ENCODE measurements at regions not wholly inside any gene's neighbourhood (a gene's known extent, or its start where the extent isn't known, plus 50 kb on each side); places are given as distances from the start of the nearest gene placed in this dataset.

DNA sequence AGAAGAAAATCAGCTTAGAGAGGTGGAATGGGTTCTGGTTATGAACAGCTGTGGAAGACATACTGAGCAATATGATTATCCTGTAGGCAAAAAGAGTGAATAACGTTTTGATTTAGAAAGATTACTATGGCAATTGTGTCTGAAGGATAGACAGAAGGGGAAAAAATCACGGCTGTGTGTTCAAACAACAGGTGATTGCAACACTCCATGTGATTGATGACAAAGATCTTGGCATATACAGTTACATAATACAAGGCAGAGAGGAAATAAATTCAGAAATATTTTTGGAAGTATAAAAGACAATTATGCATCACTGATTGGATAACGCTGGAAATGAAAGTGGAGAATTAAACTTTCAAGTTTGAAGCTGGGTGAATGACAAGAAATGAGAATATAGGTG is 58.5 kb upstream of the KCNJ3 start:
- TF ChIP-seq, protein P1, sequence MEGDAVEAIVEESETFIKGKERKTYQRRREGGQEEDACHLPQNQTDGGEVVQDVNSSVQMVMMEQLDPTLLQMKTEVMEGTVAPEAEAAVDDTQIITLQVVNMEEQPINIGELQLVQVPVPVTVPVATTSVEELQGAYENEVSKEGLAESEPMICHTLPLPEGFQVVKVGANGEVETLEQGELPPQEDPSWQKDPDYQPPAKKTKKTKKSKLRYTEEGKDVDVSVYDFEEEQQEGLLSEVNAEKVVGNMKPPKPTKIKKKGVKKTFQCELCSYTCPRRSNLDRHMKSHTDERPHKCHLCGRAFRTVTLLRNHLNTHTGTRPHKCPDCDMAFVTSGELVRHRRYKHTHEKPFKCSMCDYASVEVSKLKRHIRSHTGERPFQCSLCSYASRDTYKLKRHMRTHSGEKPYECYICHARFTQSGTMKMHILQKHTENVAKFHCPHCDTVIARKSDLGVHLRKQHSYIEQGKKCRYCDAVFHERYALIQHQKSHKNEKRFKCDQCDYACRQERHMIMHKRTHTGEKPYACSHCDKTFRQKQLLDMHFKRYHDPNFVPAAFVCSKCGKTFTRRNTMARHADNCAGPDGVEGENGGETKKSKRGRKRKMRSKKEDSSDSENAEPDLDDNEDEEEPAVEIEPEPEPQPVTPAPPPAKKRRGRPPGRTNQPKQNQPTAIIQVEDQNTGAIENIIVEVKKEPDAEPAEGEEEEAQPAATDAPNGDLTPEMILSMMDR (conservative IDR thresholded peaks at IDR 0.05 in 1 of 2, IDR thresholded peaks at IDR 0.05 in 1 of 2; ENCODE audit: extremely low read depth in 1 of 2, insufficient read depth in 1 of 2, low read depth in 1 of 2, low read length in 2 of 2) = no peak
- no peak for TF ChIP-seq EZH2 (IDR thresholded peaks at IDR 0.05; ENCODE audit: borderline replicate concordance, low read length)

Measured in mammary epithelial cell (primary cell).